ENCODE measurements at regions not wholly inside any gene's neighbourhood (a gene's known extent, or its start where the extent isn't known, plus 50 kb on each side); places are given as distances from the start of the nearest gene placed in this dataset.

GRCh38 chr11:81007046-81007445 is 1566.2 kb upstream of the TENM4 start:
- H3K4me1 ChIP-seq (ENCODE audit: insufficient read depth, low read length, severe bottlenecking) = no peaks in the 10 kb centered on the region
- H4K20me1 ChIP-seq (ENCODE audit: insufficient read depth, low read length) = no peaks in the 10 kb centered on the region
- H3F3A ChIP-seq (ENCODE audit: insufficient read depth, low read length) = no peaks in the 10 kb centered on the region
- no peak overlapping the region for H3K27ac ChIP-seq (ENCODE audit: low read depth, low read length, poor library complexity, severe bottlenecking)
- H2AFZ ChIP-seq (ENCODE audit: low read length) = no peak overlapping the region
- no peaks in the 10 kb centered on the region for H3K79me2 ChIP-seq (ENCODE audit: insufficient read depth, low read length)
- H3K9me2 ChIP-seq (ENCODE audit: low read depth, low read length) = no peaks in the 10 kb centered on the region
- H3K36me3 ChIP-seq (ENCODE audit: insufficient read depth, low read length) = no peaks in the 10 kb centered on the region
- no peaks in the 10 kb centered on the region for H3K9me3 ChIP-seq (ENCODE audit: low read length)
- no peak overlapping the region for H3K4me3 ChIP-seq (ENCODE audit: low read depth, low read length, poor library complexity, severe bottlenecking)
- TF ChIP-seq EZH2 (IDR thresholded peaks at IDR 0.05; ENCODE audit: borderline replicate concordance, low read length) (no peak), CTCF (IDR thresholded peaks at IDR 0.05; ENCODE audit: low read length) (no peak)
- no peak overlapping the region for H3K4me2 ChIP-seq (ENCODE audit: low read length)
- H3K9ac ChIP-seq (ENCODE audit: low read length) = no peak overlapping the region
- no peaks in the 10 kb centered on the region for H3K27me3 ChIP-seq (ENCODE audit: insufficient read depth, low read length)

- H2AFZ ChIP-seq (ENCODE audit: low read length) = no peak overlapping the region
These were observed 1564.8 kb upstream of the TENM4 start for GRCh38 chr11:81005595-81005994.

GRCh38 chr11:81004576-81004975 is 1563.7 kb upstream of the TENM4 start:
- Histone ChIP-seq H4K20me1 (ENCODE audit: insufficient read depth, low read length) (no peaks in the 10 kb centered on the region), H3K4me3 (ENCODE audit: low read depth, low read length, poor library complexity, severe bottlenecking) (no peak overlapping the region), H3K36me3 (ENCODE audit: insufficient read depth, low read length) (no peaks in the 10 kb centered on the region), H2AFZ (ENCODE audit: low read length) (no peak overlapping the region), H3K9me3 (ENCODE audit: low read length) (no peaks in the 10 kb centered on the region), H3K9ac (ENCODE audit: low read length) (no peak overlapping the region), H3K27ac (ENCODE audit: low read depth, low read length, poor library complexity, severe bottlenecking) (no peak overlapping the region), H3F3A (ENCODE audit: insufficient read depth, low read length) (no peaks in the 10 kb centered on the region), H3K9me2 (ENCODE audit: low read depth, low read length) (no peaks in the 10 kb centered on the region), H3K4me1 (ENCODE audit: insufficient read depth, low read length, severe bottlenecking) (no peaks in the 10 kb centered on the region), H3K4me2 (ENCODE audit: low read length) (no peak overlapping the region), H3K27me3 (ENCODE audit: insufficient read depth, low read length) (no peaks in the 10 kb centered on the region), H3K79me2 (ENCODE audit: insufficient read depth, low read length) (no peaks in the 10 kb centered on the region)
- TF ChIP-seq EZH2 (IDR thresholded peaks at IDR 0.05; ENCODE audit: borderline replicate concordance, low read length) (no peak), CTCF (IDR thresholded peaks at IDR 0.05; ENCODE audit: low read length) (no peak)

More at GRCh38 chr11:81005595-81005994, 1564.8 kb upstream of the TENM4 start:
- no peaks in the 10 kb centered on the region for H3K36me3 ChIP-seq (ENCODE audit: insufficient read depth, low read length)
- no peak overlapping the region for H3K27ac ChIP-seq (ENCODE audit: low read depth, low read length, poor library complexity, severe bottlenecking)
- no peaks in the 10 kb centered on the region for H3F3A ChIP-seq (ENCODE audit: insufficient read depth, low read length)
- no peaks in the 10 kb centered on the region for H4K20me1 ChIP-seq (ENCODE audit: insufficient read depth, low read length)
- no peak overlapping the region for H3K9ac ChIP-seq (ENCODE audit: low read length)
- no peaks in the 10 kb centered on the region for H3K9me2 ChIP-seq (ENCODE audit: low read depth, low read length)
- H3K4me3 ChIP-seq (ENCODE audit: low read depth, low read length, poor library complexity, severe bottlenecking) = no peak overlapping the region
- TF ChIP-seq EZH2 (IDR thresholded peaks at IDR 0.05; ENCODE audit: borderline replicate concordance, low read length) = no peak
- TF ChIP-seq CTCF (IDR thresholded peaks at IDR 0.05; ENCODE audit: low read length) = no peak
- no peaks in the 10 kb centered on the region for H3K27me3 ChIP-seq (ENCODE audit: insufficient read depth, low read length)
- H3K79me2 ChIP-seq (ENCODE audit: insufficient read depth, low read length) = no peaks in the 10 kb centered on the region
- H3K4me2 ChIP-seq (ENCODE audit: low read length) = no peak overlapping the region
- no peaks in the 10 kb centered on the region for H3K9me3 ChIP-seq (ENCODE audit: low read length)
- no peaks in the 10 kb centered on the region for H3K4me1 ChIP-seq (ENCODE audit: insufficient read depth, low read length, severe bottlenecking)

Measured in OCI-LY1 (cell line).